RWPE2 (cell line): ENCODE measurements at regions not wholly inside any gene's neighbourhood (a gene's known extent, or its start where the extent isn't known, plus 50 kb on each side); places are given as distances from the start of the nearest gene placed in this dataset.

Experiments used
- ATAC-seq: fragments of 200-7000 bp; cut with Tn5 transposase; 3 replicates; pipeline ENCODE4 v1.9.1; 2021; ENCODE audit warnings: low read depth
- DNase-seq: peaks from one replicate; pipeline ENCODE4 v3.0.0-alpha.2; 2020; ENCODE audit warnings: low spot score
- H3K27ac ChIP-seq: fragments of 450-650 bp; 2 replicates; pipeline ENCODE4 v1.5.1; 2017; ENCODE audit warnings: mild to moderate bottlenecking; ENCODE audit not compliant: poor library complexity, severe bottlenecking
- H3K27me3 ChIP-seq: fragments of 250-450 bp; sonication (Bioruptor Pico); 2 replicates; pipeline ENCODE4 v1.5.1; 2021; ENCODE audit warnings: mild to moderate bottlenecking, moderate library complexity; ENCODE audit not compliant: insufficient read depth, poor library complexity, severe bottlenecking
- H3K36me3 ChIP-seq: fragments of 250-450 bp; sonication (Bioruptor Pico); 2 replicates; pipeline ENCODE4 v1.5.1; 2020; ENCODE audit warnings: low read depth, mild to moderate bottlenecking, moderate library complexity
- H3K4me1 ChIP-seq: fragments of 250-450 bp; sonication (Bioruptor Pico); 2 replicates; pipeline ENCODE4 v1.5.1; 2021; ENCODE audit warnings: mild to moderate bottlenecking, moderate library complexity; ENCODE audit not compliant: insufficient read depth, poor library complexity, severe bottlenecking
- H3K4me3 ChIP-seq: fragments of 250-450 bp; sonication (Bioruptor Pico); 2 replicates; pipeline ENCODE4 v1.5.1; 2021; ENCODE audit warnings: mild to moderate bottlenecking, moderate library complexity; ENCODE audit not compliant: severe bottlenecking
- H3K9me3 ChIP-seq: fragments of 250-450 bp; sonication (Bioruptor Pico); 2 replicates; pipeline ENCODE4 v1.5.1; 2021; ENCODE audit warnings: mild to moderate bottlenecking, moderate library complexity; ENCODE audit not compliant: severe bottlenecking
- TF ChIP-seq, protein P1 (sequence below): fragments of 450-650 bp; IDR thresholded peaks from one replicate; pipeline ENCODE4 v1.5.1; 2017; ENCODE audit warnings: mild to moderate bottlenecking, moderate library complexity; ENCODE audit not compliant: poor library complexity, severe bottlenecking

DNA sequence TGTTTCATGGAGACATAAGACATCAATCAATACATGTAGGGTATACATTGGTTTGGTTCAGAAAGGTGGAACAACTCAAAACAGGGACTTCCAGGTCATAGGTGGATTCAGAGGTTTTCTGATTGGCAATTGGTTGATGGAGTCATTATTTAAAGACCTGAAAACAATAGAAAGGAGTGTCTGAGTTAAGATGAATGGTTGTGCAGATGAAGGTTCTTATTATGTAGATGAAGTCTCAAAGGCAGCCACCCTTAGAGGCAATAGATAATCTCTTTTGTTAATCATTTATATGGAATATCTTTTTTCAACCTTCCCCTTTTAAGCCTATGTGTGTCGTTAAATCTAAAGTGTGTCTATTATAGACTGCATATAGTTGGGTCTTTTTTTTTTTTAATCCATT lies 67.8 kb upstream of the LYPLAL1 start:
- H3K36me3 ChIP-seq, result no peaks in the 10 kb centered on the region
- ATAC-seq (no peak), DNase-seq (no peak)
- TF ChIP-seq, protein P1, sequence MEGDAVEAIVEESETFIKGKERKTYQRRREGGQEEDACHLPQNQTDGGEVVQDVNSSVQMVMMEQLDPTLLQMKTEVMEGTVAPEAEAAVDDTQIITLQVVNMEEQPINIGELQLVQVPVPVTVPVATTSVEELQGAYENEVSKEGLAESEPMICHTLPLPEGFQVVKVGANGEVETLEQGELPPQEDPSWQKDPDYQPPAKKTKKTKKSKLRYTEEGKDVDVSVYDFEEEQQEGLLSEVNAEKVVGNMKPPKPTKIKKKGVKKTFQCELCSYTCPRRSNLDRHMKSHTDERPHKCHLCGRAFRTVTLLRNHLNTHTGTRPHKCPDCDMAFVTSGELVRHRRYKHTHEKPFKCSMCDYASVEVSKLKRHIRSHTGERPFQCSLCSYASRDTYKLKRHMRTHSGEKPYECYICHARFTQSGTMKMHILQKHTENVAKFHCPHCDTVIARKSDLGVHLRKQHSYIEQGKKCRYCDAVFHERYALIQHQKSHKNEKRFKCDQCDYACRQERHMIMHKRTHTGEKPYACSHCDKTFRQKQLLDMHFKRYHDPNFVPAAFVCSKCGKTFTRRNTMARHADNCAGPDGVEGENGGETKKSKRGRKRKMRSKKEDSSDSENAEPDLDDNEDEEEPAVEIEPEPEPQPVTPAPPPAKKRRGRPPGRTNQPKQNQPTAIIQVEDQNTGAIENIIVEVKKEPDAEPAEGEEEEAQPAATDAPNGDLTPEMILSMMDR, result no peak
- no peaks in the 10 kb centered on the region for H3K27me3 ChIP-seq
- no peaks in the 10 kb centered on the region for H3K9me3 ChIP-seq
- no peak overlapping the region for H3K27ac ChIP-seq
- no peak overlapping the region for H3K4me3 ChIP-seq
- no peaks in the 10 kb centered on the region for H3K4me1 ChIP-seq

DNA sequence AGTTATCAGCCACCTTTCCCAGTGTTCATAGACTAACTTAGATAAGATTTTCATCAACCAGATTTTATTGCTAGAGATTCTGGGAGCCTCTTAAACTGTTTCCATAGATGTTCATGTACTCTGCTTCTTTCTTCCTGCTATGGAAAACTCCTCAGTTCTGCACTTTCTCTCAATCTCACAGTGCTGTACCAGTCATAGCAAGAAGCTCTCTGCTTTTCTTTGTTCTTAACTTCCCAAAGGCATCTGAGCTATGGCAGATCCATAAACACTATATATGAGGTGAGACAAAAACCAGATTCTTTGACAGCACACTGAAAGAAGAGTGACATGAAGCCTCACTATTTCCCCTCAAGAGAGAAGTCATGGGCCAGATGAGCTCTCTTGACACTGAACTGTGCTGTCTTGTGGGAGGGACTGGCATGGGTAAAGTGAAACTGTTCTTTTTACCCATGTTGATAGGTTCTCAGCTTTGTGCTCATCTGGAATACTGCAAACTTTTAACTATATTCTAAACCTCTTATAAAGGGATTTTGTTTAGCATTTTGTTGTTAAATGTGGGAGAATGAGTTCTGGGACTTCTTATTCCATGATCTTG lies 64.2 kb upstream of the LYPLAL1 start:
- Histone ChIP-seq H3K27me3 (no peaks in the 10 kb centered on the region), H3K4me3 (no peak overlapping the region), H3K27ac (no peak overlapping the region), H3K9me3 (no peaks in the 10 kb centered on the region), H3K36me3 (no peaks in the 10 kb centered on the region), H3K4me1 (no peaks in the 10 kb centered on the region)
- ATAC-seq (no peak), DNase-seq (no peak)
- TF ChIP-seq, protein P1, result no peak

DNA sequence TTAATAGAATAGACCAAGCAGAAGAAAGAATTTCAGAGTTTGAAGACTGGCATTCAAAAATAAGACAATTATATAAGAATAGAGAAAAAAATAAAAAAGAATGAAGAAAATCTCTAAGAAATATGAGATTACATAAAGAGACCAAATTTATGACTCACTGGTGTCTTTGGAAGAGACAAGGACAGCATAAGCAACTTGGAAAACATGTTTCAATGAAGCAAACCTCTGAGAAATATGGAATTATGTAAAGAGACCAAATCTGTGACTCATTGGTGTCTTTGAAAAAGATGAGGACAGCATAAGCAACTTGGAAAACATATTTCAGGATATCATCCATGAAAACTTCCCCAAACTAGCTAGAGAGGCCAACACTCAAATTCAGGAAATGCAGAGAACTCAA lies 60.4 kb upstream of the LYPLAL1 start:
- Histone ChIP-seq H3K4me3 (no peak overlapping the region), H3K4me1 (no peaks in the 10 kb centered on the region), H3K9me3 (no peaks in the 10 kb centered on the region), H3K27ac (no peak overlapping the region), H3K36me3 (no peaks in the 10 kb centered on the region), H3K27me3 (no peaks in the 10 kb centered on the region)
- TF ChIP-seq, protein P1, result no peak
- ATAC-seq (no peak), DNase-seq (no peak)

DNA sequence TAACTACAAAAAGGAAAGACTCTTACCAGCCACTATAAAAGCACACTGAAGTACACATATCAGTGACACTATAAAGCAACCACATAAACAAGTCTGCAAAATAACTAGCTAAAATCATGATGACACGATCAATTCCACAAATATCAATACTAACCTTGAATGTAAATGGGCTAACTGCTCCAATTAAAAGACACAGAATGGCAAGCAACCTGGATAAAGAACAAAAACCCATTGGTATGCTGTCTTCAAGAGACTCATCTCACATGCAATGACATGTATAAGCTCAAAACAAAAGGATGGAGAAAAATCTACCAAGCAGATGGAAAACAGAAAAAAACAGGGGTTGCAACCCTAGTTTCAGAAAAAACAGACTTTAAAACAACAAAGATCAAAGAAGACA lies 59.7 kb upstream of the LYPLAL1 start:
- Histone ChIP-seq H3K9me3 (no peaks in the 10 kb centered on the region), H3K4me3 (no peak overlapping the region), H3K27ac (no peak overlapping the region), H3K4me1 (no peaks in the 10 kb centered on the region), H3K36me3 (no peaks in the 10 kb centered on the region), H3K27me3 (no peaks in the 10 kb centered on the region)
- DNase-seq (no peak), ATAC-seq (no peak)
- TF ChIP-seq, protein P1, result no peak

DNA sequence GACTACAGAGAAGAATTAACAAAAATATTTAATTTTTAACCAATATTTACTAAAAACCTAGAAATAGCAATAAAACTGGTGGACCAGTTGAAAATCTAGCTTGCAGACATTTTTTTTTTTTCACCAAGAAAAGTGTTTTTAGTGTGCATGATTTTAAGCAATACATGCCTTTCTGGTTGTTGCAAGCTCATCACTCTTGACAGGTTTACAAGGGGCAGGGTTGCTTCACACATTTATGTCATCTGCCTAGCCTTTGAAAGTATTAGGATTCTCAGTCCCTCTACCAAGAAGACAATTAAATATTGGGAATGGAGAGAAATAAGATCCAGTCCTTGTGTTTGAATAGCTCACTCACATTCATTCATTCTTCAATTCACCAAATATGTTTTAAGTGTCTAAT lies 53.8 kb upstream of the LYPLAL1 start:
- no peak for DNase-seq
- TF ChIP-seq, protein P1, result no peak

More for the DNA sequence above, 53.8 kb upstream of the LYPLAL1 start:
- H3K4me1 ChIP-seq, result no peaks in the 10 kb centered on the region
- H3K9me3 ChIP-seq, result no peaks in the 10 kb centered on the region
- no peak overlapping the region for H3K27ac ChIP-seq
- ATAC-seq, result no peak
- no peak overlapping the region for H3K4me3 ChIP-seq
- no peaks in the 10 kb centered on the region for H3K36me3 ChIP-seq
- no peaks in the 10 kb centered on the region for H3K27me3 ChIP-seq
